B cell (primary cell): ENCODE measurements at regions not wholly inside any gene's neighbourhood (a gene's known extent, or its start where the extent isn't known, plus 50 kb on each side); places are given as distances from the start of the nearest gene placed in this dataset.

ENCODE experiments used
- EZH2 ChIP-seq: IDR thresholded peaks from 2 replicates; pipeline ENCODE4 v1.6.1; 2012; ENCODE audit warnings: borderline replicate concordance, low read depth, mild to moderate bottlenecking, moderate library complexity, low read length; ENCODE audit not compliant: insufficient read depth, poor library complexity, severe bottlenecking
- TF ChIP-seq, protein P1 (sequence below): fragments of 200-600 bp; IDR thresholded peaks from one replicate; pipeline ENCODE4 v1.8.0; 2022; ENCODE audit warnings: antibody characterized with exemption, mild to moderate bottlenecking

DNA sequence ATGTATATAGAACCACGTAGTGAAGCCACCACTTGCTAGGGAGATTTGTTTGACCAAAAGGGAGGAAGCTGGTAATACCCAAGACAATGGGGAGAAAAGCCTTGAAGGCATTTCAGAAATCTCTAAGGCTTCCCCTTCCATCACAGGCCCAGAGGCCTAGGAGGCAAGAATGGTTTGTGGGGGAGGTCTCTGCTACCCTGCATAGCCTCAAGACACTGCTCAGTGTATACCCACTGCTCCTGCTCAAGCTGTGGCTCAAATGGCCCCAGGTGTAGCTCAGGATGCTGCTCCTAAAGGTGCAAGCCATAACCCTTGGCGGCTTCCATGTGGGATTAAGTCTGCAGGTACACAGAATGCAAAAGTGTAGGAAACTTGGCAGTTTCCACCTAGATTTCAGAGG, 1105.8 kb downstream of the GATA3 start:
- TF ChIP-seq, protein P1, sequence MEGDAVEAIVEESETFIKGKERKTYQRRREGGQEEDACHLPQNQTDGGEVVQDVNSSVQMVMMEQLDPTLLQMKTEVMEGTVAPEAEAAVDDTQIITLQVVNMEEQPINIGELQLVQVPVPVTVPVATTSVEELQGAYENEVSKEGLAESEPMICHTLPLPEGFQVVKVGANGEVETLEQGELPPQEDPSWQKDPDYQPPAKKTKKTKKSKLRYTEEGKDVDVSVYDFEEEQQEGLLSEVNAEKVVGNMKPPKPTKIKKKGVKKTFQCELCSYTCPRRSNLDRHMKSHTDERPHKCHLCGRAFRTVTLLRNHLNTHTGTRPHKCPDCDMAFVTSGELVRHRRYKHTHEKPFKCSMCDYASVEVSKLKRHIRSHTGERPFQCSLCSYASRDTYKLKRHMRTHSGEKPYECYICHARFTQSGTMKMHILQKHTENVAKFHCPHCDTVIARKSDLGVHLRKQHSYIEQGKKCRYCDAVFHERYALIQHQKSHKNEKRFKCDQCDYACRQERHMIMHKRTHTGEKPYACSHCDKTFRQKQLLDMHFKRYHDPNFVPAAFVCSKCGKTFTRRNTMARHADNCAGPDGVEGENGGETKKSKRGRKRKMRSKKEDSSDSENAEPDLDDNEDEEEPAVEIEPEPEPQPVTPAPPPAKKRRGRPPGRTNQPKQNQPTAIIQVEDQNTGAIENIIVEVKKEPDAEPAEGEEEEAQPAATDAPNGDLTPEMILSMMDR, result no peak
- TF ChIP-seq EZH2, result no peak
